CD4-positive, alpha-beta T cell (primary cell): ENCODE measurements at regions not wholly inside any gene's neighbourhood (a gene's known extent, or its start where the extent isn't known, plus 50 kb on each side); places are given as distances from the start of the nearest gene placed in this dataset.

Experiments
- ATAC-seq: fragments of 200-7000 bp; cut with Tn5 transposase; one replicate; pipeline ENCODE4 v1.10.0; 2022; ENCODE audit warnings: mild to moderate bottlenecking; ENCODE audit not compliant: poor library complexity
- CTCF ChIA-PET: fragments of 350-600 bp; sonication (Branson Sonifier 250); formaldehyde crosslinking; loops from one replicate; lab custom pipeline; 2021; ENCODE audit warnings: antibody characterized with exemption, inconsistent platforms; lab: Charles Lee
- POLR2A ChIA-PET: fragments of 350-600 bp; sonication (Branson Sonifier 250); formaldehyde crosslinking; loops from one replicate; lab custom pipeline; 2021; ENCODE audit warnings: antibody characterized with exemption, inconsistent platforms; lab: Charles Lee
- DNase-seq, 14 experiments: peaks; one replicate each; pipeline ENCODE4 v3.0.0-alpha.2; 2013 to 2020; ENCODE audit warnings: mixed read lengths in 2 of 14
- H3K27ac ChIP-seq, 2 donors: one replicate each; pipeline versions ENCODE4 v1.5.1 to v1.7.0; 2013; ENCODE audit warnings: low read length in 2 of 2, low read depth in 1 of 2, mild to moderate bottlenecking in 1 of 2
- H3K27me3 ChIP-seq, 2 experiments: 1 replicate in 1 of 2; 2 replicates in 1 of 2; pipeline versions ENCODE4 v1.6.1 to v1.7.0; 2013; ENCODE audit warnings: low read length in 2 of 2, control low read depth in 1 of 2, mild to moderate bottlenecking in 1 of 2, moderate library complexity in 1 of 2; ENCODE audit not compliant: insufficient read depth in 2 of 2, control insufficient read depth in 1 of 2
- H3K36me3 ChIP-seq: one replicate; pipeline ENCODE4 v1.6.1; 2013; ENCODE audit warnings: low read length, control low read depth; ENCODE audit not compliant: insufficient read depth
- H3K4me1 ChIP-seq: one replicate; pipeline ENCODE4 v1.6.1; 2013; ENCODE audit warnings: low read length, control low read depth; ENCODE audit not compliant: insufficient read depth
- H3K4me3 ChIP-seq: one replicate; pipeline ENCODE4 v1.5.1; 2013; ENCODE audit warnings: mild to moderate bottlenecking, low read length, moderate library complexity
- H3K9me3 ChIP-seq, 2 experiments: 1 replicate in 1 of 2; 2 replicates in 1 of 2; pipeline versions ENCODE4 v1.6.1 to v1.7.0; 2013; ENCODE audit warnings: low read length in 2 of 2, mild to moderate bottlenecking in 2 of 2, control low read depth in 1 of 2, moderate library complexity in 1 of 2; ENCODE audit not compliant: control insufficient read depth in 1 of 2, insufficient read depth in 1 of 2
- H3K27ac Mint-ChIP-seq: one replicate; pipeline ENCODE4 v1.8.0; 2020; ENCODE audit warnings: mixed read lengths
- H3K27me3 Mint-ChIP-seq: one replicate; pipeline ENCODE4 v1.8.0; 2021; ENCODE audit warnings: mixed read lengths
- H3K36me3 Mint-ChIP-seq: one replicate; pipeline ENCODE4 v1.8.0; 2021; ENCODE audit warnings: low read depth, mixed read lengths
- H3K4me1 Mint-ChIP-seq: one replicate; pipeline ENCODE4 v1.8.0; 2021; ENCODE audit warnings: low read depth, mixed read lengths
- H3K4me3 Mint-ChIP-seq: one replicate; pipeline ENCODE4 v1.8.0; 2020; ENCODE audit warnings: mild to moderate bottlenecking, mixed read lengths
- H3K9me3 Mint-ChIP-seq: one replicate; pipeline ENCODE4 v1.8.0; 2020; ENCODE audit warnings: mixed read lengths
- CTCF ChIP-seq: fragments of 200-600 bp; IDR thresholded peaks from one replicate; pipeline ENCODE4 v1.8.0; 2022; ENCODE audit warnings: antibody characterized with exemption, mild to moderate bottlenecking
- intact Hi-C, 2 experiments: fragments of 100-400 bp; cut with DNase I in 1 of 2; cut with micrococcal nuclease in 1 of 2; formaldehyde crosslinking; loops; one replicate each; pipeline versions ENCODE4 v1.15.1 to v1.9.0; 2023 to 2025; cut with DNase I, micrococcal nuclease

- no peaks in the 10 kb centered on the region for H3K36me3 Mint-ChIP-seq
- H3K4me1 Mint-ChIP-seq, result no peaks in the 10 kb centered on the region
- H3K27ac Mint-ChIP-seq, result no peak overlapping the region
- no peak overlapping the region for H3K4me3 ChIP-seq
- POLR2A ChIA-PET, result no interaction called here
- no peaks in the 10 kb centered on the region for H3K9me3 ChIP-seq
- CTCF ChIA-PET, result no interaction called here
- peaks cover 5% of the 10 kb centered on the region for H3K9me3 Mint-ChIP-seq
- no peaks in the 10 kb centered on the region for H3K27me3 ChIP-seq
- H3K27me3 Mint-ChIP-seq, result no peaks in the 10 kb centered on the region
- DNase-seq, result no peak
- no peaks in the 10 kb centered on the region for H3K36me3 ChIP-seq
- H3K27ac ChIP-seq, result no peak overlapping the region
- intact Hi-C loops, result no loop called here
- no peak overlapping the region for H3K4me3 Mint-ChIP-seq
- no peaks in the 10 kb centered on the region for H3K4me1 ChIP-seq
- no peak for ATAC-seq
- TF ChIP-seq CTCF, result no peak
These were observed 243.3 kb upstream of the SRRM4 start for GRCh38 chr12:118737985-118738540.

DNA sequence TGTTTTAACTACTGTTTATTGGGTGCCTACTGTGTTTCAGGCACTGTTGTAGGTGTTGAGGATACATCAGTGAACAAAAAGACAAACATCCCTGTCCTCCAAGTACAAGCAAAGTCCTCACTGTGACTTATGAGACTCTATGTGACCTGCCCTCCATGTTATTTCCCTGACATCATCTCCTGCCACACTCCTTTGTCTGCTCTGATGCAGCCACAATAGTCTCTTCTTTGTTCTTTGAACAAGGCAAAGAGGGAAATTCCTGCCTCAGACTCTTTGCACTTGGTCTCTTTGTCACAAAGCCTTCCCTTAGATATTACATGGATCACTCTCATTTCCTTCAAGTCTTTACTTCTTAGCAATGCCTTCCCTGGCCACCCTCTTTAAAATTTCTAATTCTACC, 240.1 kb upstream of the SRRM4 start:
- Mint-ChIP-seq H3K9me3 (peaks cover 9% of the 10 kb centered on the region), H3K27ac (no peak overlapping the region), H3K4me1 (no peaks in the 10 kb centered on the region), H3K4me3 (no peak overlapping the region), H3K36me3 (no peaks in the 10 kb centered on the region), H3K27me3 (no peaks in the 10 kb centered on the region)
- Histone ChIP-seq H3K36me3 (no peaks in the 10 kb centered on the region), H3K4me1 (no peaks in the 10 kb centered on the region), H3K4me3 (no peak overlapping the region), H3K27ac (no peak overlapping the region), H3K9me3 (no peaks in the 10 kb centered on the region), H3K27me3 (no peaks in the 10 kb centered on the region)
- TF ChIP-seq CTCF, result no peak
- ChIA-PET CTCF (no interaction called here), POLR2A (no interaction called here)
- ATAC-seq (no peak), DNase-seq (no peak)
- intact Hi-C loops, result no loop called here

GRCh38 chr12:118742431-118742830, 238.9 kb upstream of the SRRM4 start:
- H3K27me3 Mint-ChIP-seq, result no peaks in the 10 kb centered on the region
- no peak for TF ChIP-seq CTCF
- H3K4me3 Mint-ChIP-seq, result no peak overlapping the region
- ATAC-seq, result no peak
- ChIA-PET POLR2A (no interaction called here), CTCF (no interaction called here)
- H3K27ac Mint-ChIP-seq, result no peak overlapping the region
- no peaks in the 10 kb centered on the region for H3K4me1 Mint-ChIP-seq
- Histone ChIP-seq H3K36me3 (no peaks in the 10 kb centered on the region), H3K4me3 (no peak overlapping the region), H3K4me1 (no peaks in the 10 kb centered on the region), H3K27me3 (no peaks in the 10 kb centered on the region), H3K9me3 (no peaks in the 10 kb centered on the region), H3K27ac (no peak overlapping the region)
- no peak for DNase-seq
- H3K36me3 Mint-ChIP-seq, result no peaks in the 10 kb centered on the region
- H3K9me3 Mint-ChIP-seq, result peaks cover 9% of the 10 kb centered on the region
- intact Hi-C loops, result no loop called here
